ENCODE measurements at regions not wholly inside any gene's neighbourhood (a gene's known extent, or its start where the extent isn't known, plus 50 kb on each side); places are given as distances from the start of the nearest gene placed in this dataset.
"Not testable (repeated sequence)": the region's sequence is repeated elsewhere in the genome, so short reads cannot be mapped to it uniquely, and the experiment has no call there.

- intact Hi-C loops (cut with micrococcal nuclease) = no loop called here
- no peaks in the 10 kb centered on the region for H3K36me3 Mint-ChIP-seq (ENCODE audit: low read depth)
- no peak overlapping the region for H3K4me3 Mint-ChIP-seq
- no peaks in the 10 kb centered on the region for H3K4me1 Mint-ChIP-seq (ENCODE audit: low read depth)
- no peak overlapping the region for H3K27ac Mint-ChIP-seq
- CTCF ChIA-PET = no interaction called here
- no peaks in the 10 kb centered on the region for H3K27me3 Mint-ChIP-seq (ENCODE audit: low read depth)
- H3K9me3 Mint-ChIP-seq = peaks cover 19% of the 10 kb centered on the region
- DNase-seq = no peak
Measured at GRCh38 chr6:95723638-95724037, 146.3 kb downstream of the MANEA start.

GRCh38 chr6:95725344-95725743 is 148.0 kb downstream of the MANEA start:
- no peaks in the 10 kb centered on the region for H3K4me1 Mint-ChIP-seq (ENCODE audit: low read depth)

GRCh38 chr6:95740157-95740556 is 162.8 kb downstream of the MANEA start:
- Mint-ChIP-seq H3K27me3 (ENCODE audit: low read depth) (no peaks in the 10 kb centered on the region), H3K36me3 (ENCODE audit: low read depth) (no peaks in the 10 kb centered on the region), H3K27ac (no peak overlapping the region), H3K4me3 (no peak overlapping the region), H3K4me1 (ENCODE audit: low read depth) (no peaks in the 10 kb centered on the region), H3K9me3 (no peaks in the 10 kb centered on the region)
- CTCF ChIA-PET = no interaction called here
- intact Hi-C loops (cut with micrococcal nuclease) = no loop called here
- DNase-seq = no peak

More at GRCh38 chr6:95725344-95725743, 148.0 kb downstream of the MANEA start:
- CTCF ChIA-PET = no interaction called here
- peaks cover 11% of the 10 kb centered on the region for H3K9me3 Mint-ChIP-seq
- H3K27ac Mint-ChIP-seq = no peak overlapping the region
- H3K4me3 Mint-ChIP-seq = no peak overlapping the region
- H3K27me3 Mint-ChIP-seq (ENCODE audit: low read depth) = no peaks in the 10 kb centered on the region
- no peak for DNase-seq
- intact Hi-C loops (cut with micrococcal nuclease) = no loop called here
- H3K36me3 Mint-ChIP-seq (ENCODE audit: low read depth) = no peaks in the 10 kb centered on the region

- no peaks in the 10 kb centered on the region for H3K9me3 Mint-ChIP-seq
Measured at GRCh38 chr6:95741045-95741444, 163.7 kb downstream of the MANEA start.

GRCh38 chr6:95742767-95743289 is 165.5 kb downstream of the MANEA start:
- H3K4me3 Mint-ChIP-seq = no peak overlapping the region
- intact Hi-C loops (cut with micrococcal nuclease) = no loop called here
- CTCF ChIA-PET = no interaction called here
- H3K27me3 Mint-ChIP-seq (ENCODE audit: low read depth) = no peaks in the 10 kb centered on the region
- no peaks in the 10 kb centered on the region for H3K36me3 Mint-ChIP-seq (ENCODE audit: low read depth)
- H3K4me1 Mint-ChIP-seq (ENCODE audit: low read depth) = no peaks in the 10 kb centered on the region
- no peak overlapping the region for H3K27ac Mint-ChIP-seq
- DNase-seq = no peak
- H3K9me3 Mint-ChIP-seq = no peaks in the 10 kb centered on the region

More at GRCh38 chr6:95741045-95741444, 163.7 kb downstream of the MANEA start:
- Mint-ChIP-seq H3K4me3 (no peak overlapping the region), H3K36me3 (ENCODE audit: low read depth) (no peaks in the 10 kb centered on the region), H3K27ac (no peak overlapping the region), H3K27me3 (ENCODE audit: low read depth) (no peaks in the 10 kb centered on the region), H3K4me1 (ENCODE audit: low read depth) (no peaks in the 10 kb centered on the region)
- no peak for DNase-seq
- intact Hi-C loops (cut with micrococcal nuclease) = no loop called here
- CTCF ChIA-PET = no interaction called here

- Mint-ChIP-seq H3K36me3 (ENCODE audit: low read depth) (no peaks in the 10 kb centered on the region), H3K4me1 (ENCODE audit: low read depth) (no peaks in the 10 kb centered on the region), H3K4me3 (no peak overlapping the region), H3K27me3 (ENCODE audit: low read depth) (no peaks in the 10 kb centered on the region), H3K27ac (no peak overlapping the region), H3K9me3 (no peaks in the 10 kb centered on the region)
- DNase-seq = no peak
- intact Hi-C loops (cut with micrococcal nuclease) = no loop called here
- CTCF ChIA-PET = no interaction called here
Measured at GRCh38 chr6:95743591-95743990, 166.3 kb downstream of the MANEA start.

- intact Hi-C loops (cut with micrococcal nuclease); H3K27ac Mint-ChIP-seq; H3K9me3 Mint-ChIP-seq; CTCF ChIA-PET; H3K36me3 Mint-ChIP-seq (ENCODE audit: low read depth); DNase-seq; H3K4me1 Mint-ChIP-seq (ENCODE audit: low read depth); H3K4me3 Mint-ChIP-seq; H3K27me3 Mint-ChIP-seq (ENCODE audit: low read depth): not testable (repeated sequence)
Measured at GRCh38 chr6:95758236-95759069, 181.1 kb downstream of the MANEA start.

GRCh38 chr6:95767897-95768463 is 190.6 kb downstream of the MANEA start:
- CTCF ChIA-PET = no interaction called here

GRCh38 chr6:95768539-95768938 is 191.2 kb downstream of the MANEA start:
- H3K27me3 Mint-ChIP-seq (ENCODE audit: low read depth) = no peaks in the 10 kb centered on the region
- no peaks in the 10 kb centered on the region for H3K36me3 Mint-ChIP-seq (ENCODE audit: low read depth)
- intact Hi-C loops (cut with micrococcal nuclease) = no loop called here
- no peak overlapping the region for H3K27ac Mint-ChIP-seq
- DNase-seq = no peak
- no peaks in the 10 kb centered on the region for H3K4me1 Mint-ChIP-seq (ENCODE audit: low read depth)
- H3K4me3 Mint-ChIP-seq = no peak overlapping the region
- H3K9me3 Mint-ChIP-seq = no peaks in the 10 kb centered on the region
- CTCF ChIA-PET = no interaction called here

More at GRCh38 chr6:95767897-95768463, 190.6 kb downstream of the MANEA start:
- no peaks in the 10 kb centered on the region for H3K36me3 Mint-ChIP-seq (ENCODE audit: low read depth)
- no peak for DNase-seq
- H3K27me3 Mint-ChIP-seq (ENCODE audit: low read depth) = no peaks in the 10 kb centered on the region
- H3K9me3 Mint-ChIP-seq = no peaks in the 10 kb centered on the region
- H3K27ac Mint-ChIP-seq = no peak overlapping the region
- H3K4me1 Mint-ChIP-seq (ENCODE audit: low read depth) = no peaks in the 10 kb centered on the region
- H3K4me3 Mint-ChIP-seq = no peak overlapping the region
- intact Hi-C loops (cut with micrococcal nuclease) = no loop called here

GRCh38 chr6:95777338-95777737 is 200.0 kb downstream of the MANEA start:
- Mint-ChIP-seq H3K4me3 (no peak overlapping the region), H3K4me1 (ENCODE audit: low read depth) (no peaks in the 10 kb centered on the region), H3K27me3 (ENCODE audit: low read depth) (no peaks in the 10 kb centered on the region), H3K27ac (no peak overlapping the region), H3K9me3 (peaks cover 3% of the 10 kb centered on the region), H3K36me3 (ENCODE audit: low read depth) (no peaks in the 10 kb centered on the region)
- CTCF ChIA-PET = no interaction called here
- intact Hi-C loops (cut with micrococcal nuclease) = no loop called here
- no peak for DNase-seq

GRCh38 chr6:95780037-95780436 is 202.7 kb downstream of the MANEA start:
- H3K4me3 Mint-ChIP-seq = no peak overlapping the region
- CTCF ChIA-PET = no interaction called here
- H3K4me1 Mint-ChIP-seq (ENCODE audit: low read depth) = no peaks in the 10 kb centered on the region
- H3K9me3 Mint-ChIP-seq = peaks cover 3% of the 10 kb centered on the region
- H3K27me3 Mint-ChIP-seq (ENCODE audit: low read depth) = no peaks in the 10 kb centered on the region
- no peak for DNase-seq
- intact Hi-C loops (cut with micrococcal nuclease) = no loop called here
- H3K36me3 Mint-ChIP-seq (ENCODE audit: low read depth) = no peaks in the 10 kb centered on the region
- no peak overlapping the region for H3K27ac Mint-ChIP-seq

GRCh38 chr6:95784019-95784418 is 206.7 kb downstream of the MANEA start:
- CTCF ChIA-PET = no interaction called here
- Mint-ChIP-seq H3K27me3 (ENCODE audit: low read depth) (no peaks in the 10 kb centered on the region), H3K36me3 (ENCODE audit: low read depth) (no peaks in the 10 kb centered on the region), H3K9me3 (no peaks in the 10 kb centered on the region), H3K4me1 (ENCODE audit: low read depth) (no peaks in the 10 kb centered on the region), H3K4me3 (no peak overlapping the region), H3K27ac (no peak overlapping the region)
- intact Hi-C loops (cut with micrococcal nuclease) = no loop called here
- no peak for DNase-seq

- Mint-ChIP-seq H3K9me3 (no peaks in the 10 kb centered on the region), H3K27me3 (ENCODE audit: low read depth) (no peaks in the 10 kb centered on the region), H3K27ac (no peak overlapping the region), H3K4me1 (ENCODE audit: low read depth) (no peaks in the 10 kb centered on the region), H3K4me3 (no peak overlapping the region), H3K36me3 (ENCODE audit: low read depth) (no peaks in the 10 kb centered on the region)
- intact Hi-C loops (cut with micrococcal nuclease) = no loop called here
- no peak for DNase-seq
- CTCF ChIA-PET = no interaction called here
Measured at GRCh38 chr6:95784869-95785268, 207.5 kb downstream of the MANEA start.

Measured in activated naive CD4-positive, alpha-beta T cell treated with anti-CD3 and anti-CD28 coated beads for 36 hours (primary cell).